ENCODE measurements at regions not wholly inside any gene's neighbourhood (a gene's known extent, or its start where the extent isn't known, plus 50 kb on each side); places are given as distances from the start of the nearest gene placed in this dataset.

DNA sequence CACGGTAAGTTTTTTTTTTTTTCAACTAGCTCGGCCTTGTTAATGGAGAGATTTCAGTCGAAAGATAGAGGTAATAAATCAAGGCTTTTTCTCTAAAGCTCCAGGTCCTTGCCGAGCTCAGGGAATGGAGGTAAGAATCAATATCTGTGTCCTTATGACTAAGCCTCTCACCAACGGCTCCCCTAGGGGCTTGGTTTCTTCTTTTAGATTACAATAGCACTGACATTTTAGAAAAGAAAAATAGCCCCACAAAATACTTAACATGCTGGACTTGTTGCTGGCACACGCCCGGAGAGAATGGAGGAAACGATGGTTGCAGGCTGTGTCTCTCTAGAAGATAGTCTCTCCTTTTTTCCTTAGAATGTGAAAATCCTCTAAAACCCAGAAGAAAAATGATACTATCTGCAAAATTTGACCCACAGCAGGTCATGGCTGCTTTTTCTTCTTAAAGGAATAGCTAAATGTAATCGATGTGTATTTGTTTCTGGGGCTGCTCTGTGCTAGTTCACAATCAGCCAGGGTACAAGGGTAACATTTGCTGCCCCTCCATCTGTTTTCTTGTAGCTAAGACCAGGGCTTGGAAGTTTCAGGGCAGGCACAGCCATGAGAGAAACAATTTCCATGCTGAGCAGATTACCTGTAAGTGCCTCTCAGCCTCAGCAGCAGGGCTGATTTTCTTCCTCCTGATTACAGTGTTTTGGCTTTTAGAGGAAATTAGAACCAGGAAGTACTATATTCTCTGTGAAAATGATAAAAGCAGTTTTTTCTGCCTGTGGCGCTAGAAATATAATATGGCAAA is 86.2 kb upstream of the GNG12 start:
- TF ChIP-seq SMAD3 (CRISPR knock-in tag; IDR thresholded peaks at IDR 0.05) (no peak), BRCA1 (CRISPR knock-in tag; IDR thresholded peaks at IDR 0.05) (no peak), HCFC1 (IDR thresholded peaks at IDR 0.05; ENCODE audit: low read depth, low read length) (no peak)
- TF ChIP-seq, protein P1, sequence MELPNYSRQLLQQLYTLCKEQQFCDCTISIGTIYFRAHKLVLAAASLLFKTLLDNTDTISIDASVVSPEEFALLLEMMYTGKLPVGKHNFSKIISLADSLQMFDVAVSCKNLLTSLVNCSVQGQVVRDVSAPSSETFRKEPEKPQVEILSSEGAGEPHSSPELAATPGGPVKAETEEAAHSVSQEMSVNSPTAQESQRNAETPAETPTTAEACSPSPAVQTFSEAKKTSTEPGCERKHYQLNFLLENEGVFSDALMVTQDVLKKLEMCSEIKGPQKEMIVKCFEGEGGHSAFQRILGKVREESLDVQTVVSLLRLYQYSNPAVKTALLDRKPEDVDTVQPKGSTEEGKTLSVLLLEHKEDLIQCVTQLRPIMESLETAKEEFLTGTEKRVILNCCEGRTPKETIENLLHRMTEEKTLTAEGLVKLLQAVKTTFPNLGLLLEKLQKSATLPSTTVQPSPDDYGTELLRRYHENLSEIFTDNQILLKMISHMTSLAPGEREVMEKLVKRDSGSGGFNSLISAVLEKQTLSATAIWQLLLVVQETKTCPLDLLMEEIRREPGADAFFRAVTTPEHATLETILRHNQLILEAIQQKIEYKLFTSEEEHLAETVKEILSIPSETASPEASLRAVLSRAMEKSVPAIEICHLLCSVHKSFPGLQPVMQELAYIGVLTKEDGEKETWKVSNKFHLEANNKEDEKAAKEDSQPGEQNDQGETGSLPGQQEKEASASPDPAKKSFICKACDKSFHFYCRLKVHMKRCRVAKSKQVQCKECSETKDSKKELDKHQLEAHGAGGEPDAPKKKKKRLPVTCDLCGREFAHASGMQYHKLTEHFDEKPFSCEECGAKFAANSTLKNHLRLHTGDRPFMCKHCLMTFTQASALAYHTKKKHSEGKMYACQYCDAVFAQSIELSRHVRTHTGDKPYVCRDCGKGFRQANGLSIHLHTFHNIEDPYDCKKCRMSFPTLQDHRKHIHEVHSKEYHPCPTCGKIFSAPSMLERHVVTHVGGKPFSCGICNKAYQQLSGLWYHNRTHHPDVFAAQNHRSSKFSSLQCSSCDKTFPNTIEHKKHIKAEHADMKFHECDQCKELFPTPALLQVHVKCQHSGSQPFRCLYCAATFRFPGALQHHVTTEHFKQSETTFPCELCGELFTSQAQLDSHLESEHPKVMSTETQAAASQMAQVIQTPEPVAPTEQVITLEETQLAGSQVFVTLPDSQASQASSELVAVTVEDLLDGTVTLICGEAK (IDR thresholded peaks at IDR 0.05) = no peak
- TF ChIP-seq, protein P1 (CRISPR knock-in tag; IDR thresholded peaks at IDR 0.05) = no peak
